A549 (cell line): ENCODE measurements at regions not wholly inside any gene's neighbourhood (a gene's known extent, or its start where the extent isn't known, plus 50 kb on each side); places are given as distances from the start of the nearest gene placed in this dataset.

ENCODE experiments used
- BHLHE40 ChIP-seq: IDR thresholded peaks from 2 replicates; pipeline ENCODE4 v1.6.1; 2012; ENCODE audit warnings: low read depth, low read length, inconsistent platforms
- CTCF ChIP-seq: fragments of >200 bp; sonication (Bioruptor Twin); formaldehyde crosslinking; IDR thresholded peaks from 3 replicates; pipeline ENCODE4 v1.5.1; 2016
- EP300 ChIP-seq, 2 experiments: fragments of >200 bp; sonication (Bioruptor Twin); formaldehyde crosslinking; IDR thresholded peaks; 2 replicates in 1 of 2; 3 replicates in 1 of 2; pipeline ENCODE4 v1.6.1; 2016 to 2017
- KDM1A ChIP-seq: fragments of 200-600 bp; sonication (generic); IDR thresholded peaks from 2 replicates; pipeline ENCODE4 v1.6.1; 2016; ENCODE audit warnings: low read depth, mild to moderate bottlenecking
- POLR2A ChIP-seq: IDR thresholded peaks from 2 replicates; pipeline ENCODE4 v1.6.1; 2012; ENCODE audit warnings: mild to moderate bottlenecking, low read length
- RNF2 ChIP-seq: fragments of 200-600 bp; sonication (generic); IDR thresholded peaks from 2 replicates; pipeline ENCODE4 v1.6.1; 2016; ENCODE audit warnings: low read depth, mild to moderate bottlenecking, antibody characterized with exemption, moderate library complexity, borderline replicate concordance

- no peak for TF ChIP-seq POLR2A
- no peak for TF ChIP-seq CTCF
- no peak for TF ChIP-seq KDM1A
- TF ChIP-seq BHLHE40, result no peak
- no peak for TF ChIP-seq EP300 (IDR thresholded peaks at IDR 0.05)
- no peak for TF ChIP-seq RNF2
These were observed 81.8 kb downstream of the GADD45G start for GRCh38 chr9:89686621-89687020.
